Sigmoid colon (tissue), 6 donors: ENCODE measurements at regions not wholly inside any gene's neighbourhood (a gene's known extent, or its start where the extent isn't known, plus 50 kb on each side); places are given as distances from the start of the nearest gene placed in this dataset.

ENCODE experiments used
- DNase-seq: peaks from one replicate; pipeline ENCODE4 v3.0.0-alpha.2; 2019
- H3K27ac ChIP-seq, 4 donors: fragments of 200-600 bp; sonication (generic); one replicate each; pipeline ENCODE4 v1.5.1; 2016 to 2019; ENCODE audit warnings: mild to moderate bottlenecking in 1 of 4
- H3K27me3 ChIP-seq, 3 donors: fragments of 200-600 bp; sonication (generic); one replicate each; pipeline ENCODE4 v1.5.1; 2019; ENCODE audit warnings: mild to moderate bottlenecking in 1 of 3
- H3K36me3 ChIP-seq, 4 donors: fragments of 200-600 bp; sonication (generic); one replicate each; pipeline ENCODE4 v1.5.1; 2016 to 2019
- H3K4me1 ChIP-seq, 4 donors: fragments of 200-600 bp; sonication (generic); one replicate each; pipeline ENCODE4 v1.5.1; 2017 to 2019
- H3K4me3 ChIP-seq, 4 donors: fragments of 200-600 bp; sonication (generic); one replicate each; pipeline ENCODE4 v1.5.1; 2017 to 2019; ENCODE audit warnings: mild to moderate bottlenecking in 2 of 4, moderate library complexity in 1 of 4
- H3K9me3 ChIP-seq, 4 donors: fragments of 200-600 bp in 3 of 4; sonication (generic) in 3 of 4; one replicate each; pipeline versions ENCODE4 v1.5.1 to v1.6.1; 2013 to 2019
- CTCF ChIP-seq, 4 experiments: fragments of 450-650 bp in 3 of 4; fragments of 200-600 bp in 1 of 4; IDR thresholded peaks; one replicate each; pipeline ENCODE4 v1.5.1; 2016 to 2019; ENCODE audit warnings: antibody characterized with exemption in 4 of 4, mild to moderate bottlenecking in 3 of 4, moderate library complexity in 2 of 4
- EP300 ChIP-seq, 4 donors: sonication (generic); formaldehyde crosslinking; IDR thresholded peaks; one replicate each; pipeline ENCODE4 v1.6.1; 2017; ENCODE audit warnings: antibody characterized with exemption in 4 of 4
- POLR2A ChIP-seq, 2 donors: fragments of 450-650 bp; IDR thresholded peaks; one replicate each; pipeline ENCODE4 v1.6.1; 2016; ENCODE audit warnings: antibody characterized with exemption in 2 of 2, mild to moderate bottlenecking in 2 of 2, moderate library complexity in 2 of 2
- POLR2AphosphoS5 ChIP-seq, 4 donors: sonication (generic); formaldehyde crosslinking; IDR thresholded peaks; one replicate each; pipeline ENCODE4 v1.6.1; 2017; ENCODE audit warnings: antibody characterized with exemption in 4 of 4
- WGBS, 2 donors: extraction: QIAGEN DNeasy Blood & Tissue Kit; methylation state at CpG; one replicate each; pipeline ENCODE4 v1.1.7; 2013; 5-methylcytosine and 5-hydroxymethylcytosine counted together
- intact Hi-C: fragments of 100-400 bp; cut with DNase I; formaldehyde crosslinking; loops from one replicate; pipeline ENCODE4 v1.15.1; 2023
- donor health status: healthy with polysubstance abuse.
- donor health status: healthy.

- no peaks in the 10 kb centered on the region for H3K27me3 ChIP-seq
- TF ChIP-seq EP300 (IDR thresholded peaks at IDR 0.05), result no peak
- intact Hi-C loops, result loop anchor here (5.0 kb wide), 1 partner anchor 55 kb away; no protein-coding TSS in a partner anchor
- H3K4me3 ChIP-seq, result no peak overlapping the region
- H3K9me3 ChIP-seq, result peaks cover 0 to 3% (median 0%) of the 10 kb centered on the region in 4 donors
- 81 to 86% methylated on average over 4 of the region's 4 CpGs for WGBS, 2 donors
- DNase-seq, result no peak
- H3K4me1 ChIP-seq, result peaks cover 0 to 32% (median 13%) of the 10 kb centered on the region in 4 donors
- H3K27ac ChIP-seq, result peak overlapping the region in 2 of 4 donors; percentile 1 to 2
- no peaks in the 10 kb centered on the region for H3K36me3 ChIP-seq
These were observed 89.5 kb upstream of the SLC38A2 start for GRCh38 chr12:46461907-46462640.

- Histone ChIP-seq H3K4me1 (peaks cover 0 to 36% (median 14%) of the 10 kb centered on the region in 4 donors), H3K9me3 (peaks cover 0 to 3% (median 0%) of the 10 kb centered on the region in 4 donors), H3K4me3 (no peak overlapping the region), H3K36me3 (no peaks in the 10 kb centered on the region), H3K27ac (peak overlapping the region in 2 of 4 donors; percentile 1 to 2), H3K27me3 (no peaks in the 10 kb centered on the region)
- WGBS, 2 donors, result 65 to 83% methylated on average over 5 of the region's 5 CpGs
- intact Hi-C loops, result loop anchor here (5.0 kb wide), 1 partner anchor 54 kb away; no protein-coding TSS in a partner anchor
- TF ChIP-seq EP300 (IDR thresholded peaks at IDR 0.05), result no peak
- TF ChIP-seq CTCF (IDR thresholded peaks at IDR 0.05), result no peak
- no peak for DNase-seq
These were observed 88.9 kb upstream of the SLC38A2 start for GRCh38 chr12:46461459-46461858.

- TF ChIP-seq POLR2AphosphoS5 (IDR thresholded peaks at IDR 0.05) (no peak), CTCF (IDR thresholded peaks at IDR 0.05) (no peak), POLR2A (IDR thresholded peaks at IDR 0.05) (no peak), EP300 (IDR thresholded peaks at IDR 0.05) (no peak)
- Histone ChIP-seq H3K36me3 (no peaks in the 10 kb centered on the region), H3K9me3 (peaks cover 0 to 3% (median 0%) of the 10 kb centered on the region in 4 donors), H3K27ac (no peak overlapping the region), H3K4me1 (peaks cover 0 to 36% (median 15%) of the 10 kb centered on the region in 4 donors), H3K4me3 (no peak overlapping the region), H3K27me3 (no peaks in the 10 kb centered on the region)
- intact Hi-C loops, result loop anchor here (5.0 kb wide), 1 partner anchor 53 kb away; no protein-coding TSS in a partner anchor
- DNase-seq, result no peak
- WGBS, 2 donors, result 83 to 89% methylated on average over 2 of the region's 2 CpGs
These were observed 88.2 kb upstream of the SLC38A2 start for GRCh38 chr12:46460682-46461210.

- H3K27ac ChIP-seq, result no peak overlapping the region
- H3K4me1 ChIP-seq, result peaks cover 0 to 36% (median 15%) of the 10 kb centered on the region in 4 donors
- TF ChIP-seq POLR2A (IDR thresholded peaks at IDR 0.05) (no peak), CTCF (IDR thresholded peaks at IDR 0.05) (no peak), EP300 (IDR thresholded peaks at IDR 0.05) (no peak), POLR2AphosphoS5 (IDR thresholded peaks at IDR 0.05) (no peak)
- WGBS, 2 donors, result 52 to 82% methylated on average over 5 of the region's 5 CpGs
- intact Hi-C loops, result loop anchor here (5.0 kb wide), 1 partner anchor 53 kb away; no protein-coding TSS in a partner anchor
- no peaks in the 10 kb centered on the region for H3K36me3 ChIP-seq
- no peak for DNase-seq
- no peaks in the 10 kb centered on the region for H3K9me3 ChIP-seq
- no peak overlapping the region for H3K4me3 ChIP-seq
- no peaks in the 10 kb centered on the region for H3K27me3 ChIP-seq
These were observed 87.4 kb upstream of the SLC38A2 start for GRCh38 chr12:46459861-46460545.

- Histone ChIP-seq H3K27ac (no peak overlapping the region), H3K27me3 (no peaks in the 10 kb centered on the region), H3K4me3 (no peak overlapping the region), H3K36me3 (no peaks in the 10 kb centered on the region), H3K4me1 (peaks cover 0 to 36% (median 15%) of the 10 kb centered on the region in 4 donors), H3K9me3 (no peaks in the 10 kb centered on the region)
- 61 to 86% methylated on average over 4 of the region's 4 CpGs for WGBS, 2 donors
- no peak for TF ChIP-seq POLR2AphosphoS5 (IDR thresholded peaks at IDR 0.05)
- TF ChIP-seq EP300 (IDR thresholded peaks at IDR 0.05), result no peak
- TF ChIP-seq CTCF (IDR thresholded peaks at IDR 0.05), result no peak
- no peak for TF ChIP-seq POLR2A (IDR thresholded peaks at IDR 0.05)
- no peak for DNase-seq
- intact Hi-C loops, result no loop called here
These were observed 86.5 kb upstream of the SLC38A2 start for GRCh38 chr12:46459111-46459510.
